ENCODE measurements at regions not wholly inside any gene's neighbourhood (a gene's known extent, or its start where the extent isn't known, plus 50 kb on each side); places are given as distances from the start of the nearest gene placed in this dataset.
"Not testable (repeated sequence)": the region's sequence is repeated elsewhere in the genome, so short reads cannot be mapped to it uniquely, and the experiment has no call there.

- not testable (repeated sequence) for DNase-seq (ENCODE audit: low read depth)
Measured at GRCh38 chr1:149275802-149276201, 172.5 kb upstream of the NBPF9 start.

- DNase-seq (ENCODE audit: low read depth): not testable (repeated sequence)
Measured at GRCh38 chr1:149276496-149276895, 173.1 kb upstream of the NBPF9 start.

- not testable (repeated sequence) for DNase-seq (ENCODE audit: low read depth)
Measured at GRCh38 chr1:149278156-149278555, 174.8 kb upstream of the NBPF9 start.

- DNase-seq (ENCODE audit: low read depth): not testable (repeated sequence)
Measured at GRCh38 chr1:149279015-149279414, 175.7 kb upstream of the NBPF9 start.

GRCh38 chr1:149279512-149279911, 176.2 kb upstream of the NBPF9 start:
- DNase-seq (ENCODE audit: low read depth): not testable (repeated sequence)

GRCh38 chr1:149284773-149285172, 181.4 kb upstream of the NBPF9 start:
- not testable (repeated sequence) for DNase-seq (ENCODE audit: low read depth)

- DNase-seq (ENCODE audit: low read depth): not testable (repeated sequence)
Measured at GRCh38 chr1:149285205-149285604, 181.9 kb upstream of the NBPF9 start.

- DNase-seq (ENCODE audit: low read depth): not testable (repeated sequence)
Measured at GRCh38 chr1:149285638-149286037, 182.3 kb upstream of the NBPF9 start.

- not testable (repeated sequence) for DNase-seq (ENCODE audit: low read depth)
Measured at GRCh38 chr1:149288580-149288979, 185.2 kb upstream of the NBPF9 start.

GRCh38 chr1:149300478-149301218, 174.2 kb upstream of the NBPF19 start:
- not testable (repeated sequence) for DNase-seq (ENCODE audit: low read depth)

- DNase-seq (ENCODE audit: low read depth): not testable (repeated sequence)
Measured at GRCh38 chr1:149301282-149301681, 173.6 kb upstream of the NBPF19 start.

- DNase-seq (ENCODE audit: low read depth): not testable (repeated sequence)
Measured at GRCh38 chr1:149304796-149305195, 170.0 kb upstream of the NBPF19 start.

GRCh38 chr1:149307640-149308039, 167.2 kb upstream of the NBPF19 start:
- DNase-seq (ENCODE audit: low read depth): not testable (repeated sequence)

GRCh38 chr1:149314921-149315320, 159.9 kb upstream of the NBPF19 start:
- DNase-seq (ENCODE audit: low read depth): not testable (repeated sequence)

GRCh38 chr1:149320971-149321731, 153.7 kb upstream of the NBPF19 start:
- DNase-seq (ENCODE audit: low read depth): not testable (repeated sequence)

- not testable (repeated sequence) for DNase-seq (ENCODE audit: low read depth)
Measured at GRCh38 chr1:149321732-149322016, 153.2 kb upstream of the NBPF19 start.

- not testable (repeated sequence) for DNase-seq (ENCODE audit: low read depth)
Measured at GRCh38 chr1:149330081-149330335, 144.8 kb upstream of the NBPF19 start.

- DNase-seq (ENCODE audit: low read depth): not testable (repeated sequence)
Measured at GRCh38 chr1:149336082-149336481, 138.8 kb upstream of the NBPF19 start.

- DNase-seq (ENCODE audit: low read depth): not testable (repeated sequence)
Measured at GRCh38 chr1:149338221-149338691, 136.6 kb upstream of the NBPF19 start.

- not testable (repeated sequence) for DNase-seq (ENCODE audit: low read depth)
Measured at GRCh38 chr1:149338698-149339097, 136.1 kb upstream of the NBPF19 start.

GRCh38 chr1:149349448-149349847, 125.4 kb upstream of the NBPF19 start:
- DNase-seq (ENCODE audit: low read depth): not testable (repeated sequence)

- not testable (repeated sequence) for DNase-seq (ENCODE audit: low read depth)
Measured at GRCh38 chr1:149352205-149352604, 122.6 kb upstream of the NBPF19 start.

- DNase-seq (ENCODE audit: low read depth): not testable (repeated sequence)
Measured at GRCh38 chr1:149354579-149354978, 120.3 kb upstream of the NBPF19 start.
